ENCODE measurements at regions not wholly inside any gene's neighbourhood (a gene's known extent, or its start where the extent isn't known, plus 50 kb on each side); places are given as distances from the start of the nearest gene placed in this dataset.

GRCh38 chr1:232709386-232709785, 79.5 kb upstream of the SIPA1L2 start (continued):
- TF ChIP-seq CHD7 (IDR thresholded peaks at IDR 0.05; ENCODE audit: insufficient replicate concordance, low read length), result no peak
- no peak for TF ChIP-seq POU5F1 (IDR thresholded peaks at IDR 0.05; ENCODE audit: low read depth, low read length)
- TF ChIP-seq SIN3A (conservative IDR thresholded peaks at IDR 0.05 in 1 of 2, IDR thresholded peaks at IDR 0.05 in 1 of 2; ENCODE audit: low read depth in 1 of 2, low read length in 2 of 2), result no peak
- TF ChIP-seq CREB1 (IDR thresholded peaks at IDR 0.05), result no peak
- TF ChIP-seq RBBP5 (IDR thresholded peaks at IDR 0.05; ENCODE audit: borderline replicate concordance, low read depth, low read length), result no peak
- TF ChIP-seq YY1 (IDR thresholded peaks at IDR 0.05; ENCODE audit: low read depth, low read length), result no peak
- TF ChIP-seq ATF2 (IDR thresholded peaks at IDR 0.05; ENCODE audit: low read length), result no peak
- no peak for TF ChIP-seq POLR2AphosphoS5 (IDR thresholded peaks at IDR 0.05; ENCODE audit: low read depth, low read length)
- TF ChIP-seq SP1 (IDR thresholded peaks at IDR 0.05; ENCODE audit: low read depth, low read length), result no peak

Data from H1 (cell line).